ENCODE measurements at regions not wholly inside any gene's neighbourhood (a gene's known extent, or its start where the extent isn't known, plus 50 kb on each side); places are given as distances from the start of the nearest gene placed in this dataset.

DNA sequence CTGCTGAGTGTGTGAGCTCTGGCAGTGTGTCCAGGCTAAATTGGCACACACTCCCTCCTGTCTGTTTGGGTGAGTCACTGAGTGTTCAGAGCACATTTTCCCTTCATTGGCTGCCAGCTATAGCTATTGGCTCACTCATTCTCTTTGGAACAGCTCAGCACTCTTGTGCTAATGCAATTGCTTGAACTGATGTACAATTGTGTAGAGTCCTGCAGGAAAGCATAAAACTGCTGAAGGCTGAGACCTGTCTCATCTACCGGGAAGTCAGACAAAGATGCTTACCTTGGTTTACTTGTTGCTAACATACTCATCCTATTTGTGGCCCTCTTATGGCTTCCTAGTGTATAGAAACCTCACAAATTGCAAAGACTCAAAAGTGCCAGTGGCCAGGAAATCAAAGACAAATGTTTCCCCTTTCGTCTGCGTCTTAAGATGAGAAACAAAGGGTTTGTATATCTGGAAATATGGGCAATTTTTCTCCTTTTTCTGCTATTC, 351.0 kb downstream of the BCKDHB start:
- no peak for TF ChIP-seq POLR2A (IDR thresholded peaks at IDR 0.05; ENCODE audit: low read length)
- TF ChIP-seq GATA1 (IDR thresholded peaks at IDR 0.05; ENCODE audit: low read depth, low read length): no peak

Data from erythroblast (primary cell).